ENCODE measurements at regions not wholly inside any gene's neighbourhood (a gene's known extent, or its start where the extent isn't known, plus 50 kb on each side); places are given as distances from the start of the nearest gene placed in this dataset.
A peak's percentile ranks its signal among the peaks of the same experiment; 100 is the strongest.

DNA sequence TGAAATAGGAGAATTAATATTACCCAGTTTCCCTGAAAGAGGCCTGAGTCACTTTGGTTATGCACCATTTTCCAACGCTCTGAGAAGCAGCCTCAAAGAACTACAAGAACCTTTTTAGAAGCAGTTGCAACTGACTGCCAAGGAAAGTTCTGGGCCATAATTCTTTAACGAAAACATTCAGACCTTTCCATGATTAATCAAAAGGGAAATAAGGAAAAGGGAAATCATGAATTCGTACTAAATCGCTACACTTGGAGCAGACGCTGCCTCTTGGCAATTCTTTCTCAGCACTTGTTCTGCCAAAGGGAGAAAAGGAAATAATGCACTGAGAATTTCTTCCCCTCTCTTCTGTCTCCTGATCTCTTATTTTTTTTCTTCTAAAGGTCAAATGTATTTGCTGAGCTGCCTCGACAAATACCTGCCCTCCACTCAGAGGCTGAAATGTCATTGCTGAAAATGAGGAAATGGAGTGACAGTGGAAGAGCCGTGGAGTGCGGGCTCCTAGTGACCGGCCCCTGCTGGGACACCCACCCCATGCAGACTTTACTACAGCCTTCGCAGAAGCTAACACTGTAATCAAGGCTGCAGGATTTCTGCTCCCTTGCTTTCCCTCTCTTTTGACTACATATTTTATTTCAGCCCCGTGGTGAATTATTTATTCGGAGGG, 67.9 kb upstream of the GALNT2 start:
- Histone ChIP-seq H3K27ac (replicated peaks; ENCODE audit: low read length) (no peak overlapping the region), H3K36me3 (replicated peaks in 1 of 2; ENCODE audit: control insufficient read depth in 2 of 2, insufficient read depth in 2 of 2, low read length in 2 of 2) (no peaks in the 10 kb centered on the region), H3K4me2 (ENCODE audit: insufficient read depth, low read length, poor library complexity, severe bottlenecking) (no peak overlapping the region), H2BK12ac (ENCODE audit: low read length) (no peak overlapping the region), H2BK15ac (ENCODE audit: low read length) (no peak overlapping the region), H2BK120ac (ENCODE audit: low read depth, low read length) (no peak overlapping the region), H2BK5ac (ENCODE audit: low read length) (no peak overlapping the region), H4K91ac (ENCODE audit: low read depth, low read length, poor library complexity) (no peak overlapping the region), H2AK5ac (ENCODE audit: low read depth, low read length) (no peak overlapping the region), H3K27me3 (ENCODE audit: control insufficient read depth in 3 of 3, insufficient read depth in 3 of 3, low read depth in 1 of 3, low read length in 3 of 3) (no peaks in the 10 kb centered on the region), H3K4me3 (ENCODE audit: low read length in 2 of 2) (no peak overlapping the region), H3K9me3 (replicated peaks in 1 of 2; ENCODE audit: control insufficient read depth in 2 of 2, insufficient read depth in 1 of 2, low read depth in 1 of 2, low read length in 2 of 2) (no peaks in the 10 kb centered on the region), H2AFZ (ENCODE audit: low read length) (no peak overlapping the region), H3K4me1 (ENCODE audit: control insufficient read depth in 2 of 2, insufficient read depth in 1 of 2, low read depth in 1 of 2, low read length in 2 of 2) (peaks cover 0 to 10% of the 10 kb centered on the region in 2 donors), H3K14ac (ENCODE audit: low read length) (no peak overlapping the region), H3K4ac (ENCODE audit: low read length) (no peak overlapping the region), H3K79me1 (ENCODE audit: low read depth, low read length) (no peaks in the 10 kb centered on the region), H3K9ac (ENCODE audit: low read depth, low read length, poor library complexity) (no peak overlapping the region), H3K18ac (ENCODE audit: low read length) (no peak overlapping the region), H3K23ac (ENCODE audit: low read depth, low read length, poor library complexity) (no peak overlapping the region), H4K8ac (ENCODE audit: low read depth, low read length) (no peak overlapping the region)
- DNase-seq (ENCODE audit: low spot score) = no peak
- no CpG with 5 or more reads among the region's 12 CpGs for WGBS, 2 donors (ENCODE audit: extremely low coverage in 2 of 2, insufficient read length in 2 of 2, insufficient replicate concordance in 1 of 2)

DNA sequence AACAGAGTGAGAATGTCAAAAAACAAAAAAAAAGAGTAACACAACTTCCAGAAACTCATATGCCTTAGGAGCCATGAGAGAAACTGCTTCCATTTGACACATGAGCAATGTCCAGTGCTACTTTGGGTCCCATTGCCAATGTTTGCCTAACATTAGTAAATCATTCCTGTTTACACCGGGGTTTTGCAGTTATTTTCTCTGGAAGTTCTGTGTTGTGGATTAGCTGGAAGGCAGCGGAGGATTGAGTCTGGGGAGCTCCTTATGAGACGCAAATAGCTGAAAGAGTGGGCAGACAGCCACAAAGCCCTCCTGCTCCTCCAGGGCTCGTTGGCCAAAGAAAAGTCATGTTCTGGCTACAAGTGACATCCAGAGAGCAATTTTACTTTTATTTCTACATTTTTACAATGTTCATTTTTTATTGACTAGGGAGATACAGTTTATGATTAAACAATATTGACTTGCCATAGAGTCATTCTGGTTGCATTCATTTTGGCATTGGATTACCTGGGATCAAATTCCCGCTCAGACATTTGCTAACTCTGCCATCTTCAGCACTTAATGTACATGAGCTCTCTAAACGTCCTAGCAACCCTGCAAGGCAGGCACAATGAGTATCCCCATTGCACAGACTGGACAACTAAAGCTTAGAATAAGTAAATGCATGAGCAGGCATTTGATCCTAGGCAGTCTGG, 66.4 kb upstream of the GALNT2 start:
- Histone ChIP-seq H2AFZ (ENCODE audit: low read length) (no peak overlapping the region), H4K91ac (ENCODE audit: low read depth, low read length, poor library complexity) (no peak overlapping the region), H3K27me3 (ENCODE audit: control insufficient read depth in 3 of 3, insufficient read depth in 3 of 3, low read depth in 1 of 3, low read length in 3 of 3) (peaks cover 0 to 6% (median 0%) of the 10 kb centered on the region in 3 experiments), H3K79me1 (ENCODE audit: low read depth, low read length) (no peaks in the 10 kb centered on the region), H3K23ac (ENCODE audit: low read depth, low read length, poor library complexity) (no peak overlapping the region), H3K18ac (ENCODE audit: low read length) (no peak overlapping the region), H3K4ac (ENCODE audit: low read length) (no peak overlapping the region), H2AK5ac (ENCODE audit: low read depth, low read length) (no peak overlapping the region), H3K14ac (ENCODE audit: low read length) (no peak overlapping the region), H3K27ac (replicated peaks; ENCODE audit: low read length) (no peak overlapping the region), H2BK15ac (ENCODE audit: low read length) (no peak overlapping the region), H2BK5ac (ENCODE audit: low read length) (no peak overlapping the region), H4K8ac (ENCODE audit: low read depth, low read length) (no peak overlapping the region), H3K36me3 (replicated peaks in 1 of 2; ENCODE audit: control insufficient read depth in 2 of 2, insufficient read depth in 2 of 2, low read length in 2 of 2) (no peaks in the 10 kb centered on the region), H3K9ac (ENCODE audit: low read depth, low read length, poor library complexity) (no peak overlapping the region), H2BK120ac (ENCODE audit: low read depth, low read length) (no peak overlapping the region), H3K4me1 (ENCODE audit: control insufficient read depth in 2 of 2, insufficient read depth in 1 of 2, low read depth in 1 of 2, low read length in 2 of 2) (peaks cover 0 to 10% of the 10 kb centered on the region in 2 donors), H3K4me2 (ENCODE audit: insufficient read depth, low read length, poor library complexity, severe bottlenecking) (no peak overlapping the region), H3K4me3 (ENCODE audit: low read length in 2 of 2) (no peak overlapping the region), H2BK12ac (ENCODE audit: low read length) (no peak overlapping the region), H3K9me3 (replicated peaks in 1 of 2; ENCODE audit: control insufficient read depth in 2 of 2, insufficient read depth in 1 of 2, low read depth in 1 of 2, low read length in 2 of 2) (no peaks in the 10 kb centered on the region)
- WGBS, 2 donors (ENCODE audit: extremely low coverage in 2 of 2, insufficient read length in 2 of 2, insufficient replicate concordance in 1 of 2) = no CpG with 5 or more reads among the region's 6 CpGs
- DNase-seq (ENCODE audit: low spot score) = no peak

- no peak overlapping the region for H3K4me3 ChIP-seq (ENCODE audit: low read length in 2 of 2)
- no peak overlapping the region for H2AFZ ChIP-seq (ENCODE audit: low read length)
Measured at GRCh38 chr1:230002164-230002803, 64.8 kb upstream of the GALNT2 start.

GRCh38 chr1:230003409-230003808, 63.6 kb upstream of the GALNT2 start:
- Histone ChIP-seq H2BK120ac (ENCODE audit: low read depth, low read length) (no peak overlapping the region), H3K4ac (ENCODE audit: low read length) (no peak overlapping the region), H3K4me3 (ENCODE audit: low read length in 2 of 2) (no peak overlapping the region), H3K4me1 (ENCODE audit: control insufficient read depth in 2 of 2, insufficient read depth in 1 of 2, low read depth in 1 of 2, low read length in 2 of 2) (peaks cover 0 to 10% of the 10 kb centered on the region in 2 donors), H3K9ac (ENCODE audit: low read depth, low read length, poor library complexity) (no peak overlapping the region), H2AK5ac (ENCODE audit: low read depth, low read length) (no peak overlapping the region), H3K79me1 (ENCODE audit: low read depth, low read length) (no peaks in the 10 kb centered on the region), H3K23ac (ENCODE audit: low read depth, low read length, poor library complexity) (no peak overlapping the region), H2BK15ac (ENCODE audit: low read length) (no peak overlapping the region), H3K27ac (replicated peaks; ENCODE audit: low read length) (no peak overlapping the region), H4K91ac (ENCODE audit: low read depth, low read length, poor library complexity) (no peak overlapping the region), H4K8ac (ENCODE audit: low read depth, low read length) (no peak overlapping the region), H2AFZ (ENCODE audit: low read length) (no peak overlapping the region), H3K14ac (ENCODE audit: low read length) (no peak overlapping the region), H3K36me3 (replicated peaks in 1 of 2; ENCODE audit: control insufficient read depth in 2 of 2, insufficient read depth in 2 of 2, low read length in 2 of 2) (no peaks in the 10 kb centered on the region), H2BK12ac (ENCODE audit: low read length) (no peak overlapping the region), H3K9me3 (replicated peaks in 1 of 2; ENCODE audit: control insufficient read depth in 2 of 2, insufficient read depth in 1 of 2, low read depth in 1 of 2, low read length in 2 of 2) (no peaks in the 10 kb centered on the region), H3K4me2 (ENCODE audit: insufficient read depth, low read length, poor library complexity, severe bottlenecking) (no peak overlapping the region), H3K18ac (ENCODE audit: low read length) (no peak overlapping the region), H2BK5ac (ENCODE audit: low read length) (no peak overlapping the region), H3K27me3 (ENCODE audit: control insufficient read depth in 3 of 3, insufficient read depth in 3 of 3, low read depth in 1 of 3, low read length in 3 of 3) (peaks cover 0 to 13% (median 0%) of the 10 kb centered on the region in 3 experiments)
- WGBS, 2 donors (ENCODE audit: extremely low coverage in 2 of 2, insufficient read length in 2 of 2, insufficient replicate concordance in 1 of 2) = no CpG with 5 or more reads among the region's 6 CpGs
- DNase-seq (ENCODE audit: low spot score) = no peak

More at GRCh38 chr1:230002164-230002803, 64.8 kb upstream of the GALNT2 start:
- Histone ChIP-seq H2BK5ac (ENCODE audit: low read length) (no peak overlapping the region), H3K18ac (ENCODE audit: low read length) (peak overlapping the region; percentile 76), H3K9ac (ENCODE audit: low read depth, low read length, poor library complexity) (no peak overlapping the region), H3K14ac (ENCODE audit: low read length) (no peak overlapping the region), H3K27ac (replicated peaks; ENCODE audit: low read length) (no peak overlapping the region), H3K4me2 (ENCODE audit: insufficient read depth, low read length, poor library complexity, severe bottlenecking) (no peak overlapping the region), H2BK12ac (ENCODE audit: low read length) (no peak overlapping the region), H2AK5ac (ENCODE audit: low read depth, low read length) (peak overlapping the region; percentile 3), H4K8ac (ENCODE audit: low read depth, low read length) (no peak overlapping the region), H3K4me1 (ENCODE audit: control insufficient read depth in 2 of 2, insufficient read depth in 1 of 2, low read depth in 1 of 2, low read length in 2 of 2) (peaks cover 0 to 10% of the 10 kb centered on the region in 2 donors), H3K36me3 (replicated peaks in 1 of 2; ENCODE audit: control insufficient read depth in 2 of 2, insufficient read depth in 2 of 2, low read length in 2 of 2) (no peaks in the 10 kb centered on the region), H2BK15ac (ENCODE audit: low read length) (no peak overlapping the region), H3K9me3 (replicated peaks in 1 of 2; ENCODE audit: control insufficient read depth in 2 of 2, insufficient read depth in 1 of 2, low read depth in 1 of 2, low read length in 2 of 2) (no peaks in the 10 kb centered on the region), H3K23ac (ENCODE audit: low read depth, low read length, poor library complexity) (no peak overlapping the region), H3K4ac (ENCODE audit: low read length) (no peak overlapping the region), H3K79me1 (ENCODE audit: low read depth, low read length) (no peaks in the 10 kb centered on the region), H2BK120ac (ENCODE audit: low read depth, low read length) (no peak overlapping the region), H4K91ac (ENCODE audit: low read depth, low read length, poor library complexity) (no peak overlapping the region), H3K27me3 (ENCODE audit: control insufficient read depth in 3 of 3, insufficient read depth in 3 of 3, low read depth in 1 of 3, low read length in 3 of 3) (peaks cover 0 to 13% (median 0%) of the 10 kb centered on the region in 3 experiments)
- WGBS, 2 donors (ENCODE audit: extremely low coverage in 2 of 2, insufficient read length in 2 of 2, insufficient replicate concordance in 1 of 2) = no CpG with 5 or more reads among the region's 5 CpGs
- no peak for DNase-seq (ENCODE audit: low spot score)
